Kidney (tissue), 13 donors: ENCODE measurements at regions not wholly inside any gene's neighbourhood (a gene's known extent, or its start where the extent isn't known, plus 50 kb on each side); places are given as distances from the start of the nearest gene placed in this dataset.

Experiments
- DNase-seq, 5 donors: peaks; one replicate each; pipeline ENCODE4 v3.0.0-alpha.2; 2013 to 2020
- FAIRE-seq: peaks from 2 replicates; lab custom pipeline; 2012; peaks lifted over from hg19 to GRCh38; lab: Jason Lieb, UNC
- H3K27ac ChIP-seq, 2 donors: one replicate each; pipeline ENCODE4 v1.7.0; 2013; ENCODE audit warnings: low read depth in 2 of 2, low read length in 2 of 2, inconsistent platforms in 1 of 2
- H3K27me3 ChIP-seq: one replicate; pipeline ENCODE4 v1.7.1; 2013; ENCODE audit warnings: low read length, inconsistent platforms; ENCODE audit not compliant: control insufficient read depth, insufficient read depth
- H3K36me3 ChIP-seq, 3 donors: one replicate each; pipeline versions ENCODE4 v1.7.0 to v1.7.1; 2013; ENCODE audit warnings: low read length in 3 of 3, control low read depth in 1 of 3, inconsistent platforms in 1 of 3; ENCODE audit not compliant: insufficient read depth in 3 of 3, control insufficient read depth in 2 of 3
- H3K4me1 ChIP-seq, 3 donors: one replicate each; pipeline versions ENCODE4 v1.7.0 to v1.7.1; 2013; ENCODE audit warnings: low read length in 3 of 3, inconsistent platforms in 1 of 3, low read depth in 1 of 3; ENCODE audit not compliant: control insufficient read depth in 2 of 3, insufficient read depth in 2 of 3
- H3K4me3 ChIP-seq, 3 donors: one replicate each; pipeline versions ENCODE4 v1.7.0 to v1.8.1; 2013; ENCODE audit warnings: low read length in 3 of 3, control low read depth in 1 of 3, inconsistent platforms in 1 of 3
- H3K9ac ChIP-seq, 3 donors: one replicate each; pipeline versions ENCODE4 v1.7.0 to v1.7.1; 2013; ENCODE audit warnings: low read length in 3 of 3, control low read depth in 1 of 3, inconsistent platforms in 1 of 3
- H3K9me3 ChIP-seq, 3 donors: one replicate each; pipeline versions ENCODE4 v1.7.0 to v1.7.1; 2013; ENCODE audit warnings: low read length in 3 of 3, control low read depth in 1 of 3, inconsistent platforms in 1 of 3; ENCODE audit not compliant: control insufficient read depth in 2 of 3, insufficient read depth in 1 of 3
- CTCF ChIP-seq: IDR thresholded peaks from 3 replicates; pipeline ENCODE4 v1.5.1; 2012; ENCODE audit warnings: mild to moderate bottlenecking, moderate library complexity, borderline replicate concordance; ENCODE audit not compliant: insufficient read depth; ENCODE audit errors: extremely low read depth
- intact Hi-C: fragments of 100-400 bp; cut with DNase I; formaldehyde crosslinking; loops from one replicate; pipeline ENCODE4 v1.11.1; 2022
- donor health status: control.
- donor health status: control.
- donor health status: control.
- donor health status: control.
- donor health status: control.
- donor health status: DM: yes; HTN: yes; CAD: no.
- donor health status: Normal renal cell carcinoma (clear cell type).

- Histone ChIP-seq H3K4me1 (no peaks in the 10 kb centered on the region), H3K36me3 (no peaks in the 10 kb centered on the region), H3K9me3 (peaks cover 0 to 1% (median 0%) of the 10 kb centered on the region in 3 donors), H3K9ac (no peak overlapping the region), H3K4me3 (peak overlapping the region in 1 of 3 donors; percentile 23), H3K27me3 (no peaks in the 10 kb centered on the region), H3K27ac (no peak overlapping the region)
- TF ChIP-seq CTCF: no peak
- FAIRE-seq (no peak), DNase-seq (no peak)
- intact Hi-C loops: no loop called here
These were observed 191.5 kb downstream of the OTUD1 start for GRCh38 chr10:23630376-23630775.

DNA sequence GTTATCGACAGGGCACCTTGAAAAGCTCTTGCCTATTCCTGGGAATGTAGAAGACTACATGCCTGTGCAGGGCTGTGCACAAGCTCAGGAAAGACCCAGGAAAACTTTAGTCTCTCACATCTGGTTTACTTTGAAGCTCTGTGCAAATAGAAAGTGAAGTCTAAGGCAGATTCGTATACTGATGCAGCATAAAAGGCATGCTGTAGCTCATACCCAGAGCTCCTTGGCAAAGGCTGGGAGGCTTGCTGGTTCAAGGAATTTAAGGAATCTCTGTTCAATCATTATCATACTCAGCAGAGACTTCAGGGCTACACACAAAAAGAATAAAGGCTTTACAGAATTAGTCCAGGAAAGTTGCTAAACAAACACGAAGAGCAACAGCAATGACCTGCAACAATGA is 192.0 kb downstream of the OTUD1 start:
- Histone ChIP-seq H3K9ac (no peak overlapping the region), H3K4me1 (no peaks in the 10 kb centered on the region), H3K36me3 (no peaks in the 10 kb centered on the region), H3K27me3 (no peaks in the 10 kb centered on the region), H3K27ac (no peak overlapping the region), H3K9me3 (peaks cover 0 to 1% (median 0%) of the 10 kb centered on the region in 3 donors), H3K4me3 (peak overlapping the region in 1 of 3 donors; percentile 26)
- intact Hi-C loops: no loop called here
- no peak for TF ChIP-seq CTCF
- no peak for DNase-seq
- FAIRE-seq: no peak

DNA sequence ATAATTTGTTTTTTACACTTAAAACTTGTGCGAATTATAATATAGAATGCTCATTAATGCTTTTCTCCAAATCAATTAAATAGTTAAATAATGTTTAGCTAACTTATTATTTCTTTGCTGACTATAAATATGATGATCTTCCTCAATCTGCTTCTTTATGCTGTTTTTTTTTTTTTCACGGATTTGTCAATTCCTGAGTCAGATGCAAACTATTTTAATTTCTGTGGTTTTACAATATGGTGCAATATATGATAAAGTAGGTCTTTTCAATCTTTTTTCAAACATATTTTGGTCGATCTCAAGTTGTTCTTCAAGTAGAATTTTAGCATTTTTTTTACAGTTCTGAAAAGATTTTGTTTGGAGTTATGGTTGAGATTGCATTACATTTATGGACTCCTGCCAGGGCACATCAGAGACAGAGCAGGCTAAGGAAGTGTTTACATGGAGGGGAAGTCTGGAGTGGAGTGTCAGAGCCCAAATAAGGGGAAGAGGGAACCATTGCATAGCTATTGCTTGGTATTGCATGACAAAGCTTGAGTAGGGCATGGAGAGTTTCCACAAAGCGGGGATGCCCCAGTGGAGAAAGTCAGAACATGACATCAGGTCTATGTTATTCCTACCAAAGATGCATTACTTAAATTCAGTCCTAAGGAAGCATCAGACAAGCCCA is 204.4 kb downstream of the OTUD1 start:
- Histone ChIP-seq H3K27me3 (no peaks in the 10 kb centered on the region), H3K9ac (no peak overlapping the region), H3K27ac (no peak overlapping the region), H3K4me3 (no peak overlapping the region), H3K36me3 (no peaks in the 10 kb centered on the region), H3K4me1 (no peaks in the 10 kb centered on the region), H3K9me3 (no peaks in the 10 kb centered on the region)
- FAIRE-seq (no peak), DNase-seq (no peak)
- intact Hi-C loops: no loop called here
- TF ChIP-seq CTCF: no peak

GRCh38 chr10:23648618-23649017 is 209.7 kb downstream of the OTUD1 start:
- Histone ChIP-seq H3K27me3 (no peaks in the 10 kb centered on the region), H3K9ac (no peak overlapping the region), H3K4me1 (no peaks in the 10 kb centered on the region), H3K27ac (no peak overlapping the region), H3K9me3 (no peaks in the 10 kb centered on the region), H3K4me3 (no peak overlapping the region), H3K36me3 (no peaks in the 10 kb centered on the region)
- no peak for TF ChIP-seq CTCF
- no peak for FAIRE-seq
- intact Hi-C loops: no loop called here
- no peak for DNase-seq
